ENCODE measurements at regions not wholly inside any gene's neighbourhood (a gene's known extent, or its start where the extent isn't known, plus 50 kb on each side); places are given as distances from the start of the nearest gene placed in this dataset.

DNA sequence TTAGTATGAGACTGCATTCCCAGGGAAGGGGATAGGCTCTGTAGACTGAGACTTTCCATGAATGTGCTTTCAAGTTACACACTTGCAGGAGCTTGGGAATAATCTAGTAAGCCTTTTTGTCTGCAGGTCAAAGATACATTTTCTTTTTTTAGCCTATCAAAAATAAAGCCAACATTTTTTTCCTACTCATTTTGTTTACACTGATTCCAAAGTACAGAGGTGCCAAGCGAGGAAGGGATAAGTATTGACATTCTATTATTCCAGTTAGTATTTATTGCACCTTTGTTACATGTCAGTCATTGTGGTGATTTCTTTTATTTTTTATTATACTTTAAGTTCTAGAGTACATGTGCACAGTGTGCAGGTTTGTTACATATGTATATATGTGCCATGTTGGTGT, 413.0 kb upstream of the CHORDC1 start:
- Mint-ChIP-seq H3K27me3 (no peaks in the 10 kb centered on the region), H3K4me3 (no peak overlapping the region), H3K9me3 (ENCODE audit: insufficient read depth) (peaks cover 5% of the 10 kb centered on the region), H3K4me1 (no peaks in the 10 kb centered on the region), H3K27ac (no peak overlapping the region)
- ChIA-PET CTCF (no interaction called here), POLR2A (no interaction called here)
- Histone ChIP-seq H3K27ac (ENCODE audit: low read length in 2 of 2) (no peak overlapping the region), H3K79me2 (ENCODE audit: control insufficient read depth, insufficient read depth, low read length) (no peaks in the 10 kb centered on the region), H3K9ac (ENCODE audit: low read length) (no peak overlapping the region), H3K4me1 (ENCODE audit: control insufficient read depth in 2 of 2, insufficient read depth in 2 of 2, low read length in 2 of 2) (no peaks in the 10 kb centered on the region), H3K27me3 (replicated peaks in 1 of 4; ENCODE audit: control extremely low read depth in 1 of 4, control insufficient read depth in 3 of 4, insufficient read depth in 4 of 4, low read length in 3 of 4) (no peaks in the 10 kb centered on the region), H2AFZ (ENCODE audit: insufficient read depth, low read depth, low read length, poor library complexity, severe bottlenecking) (no peak overlapping the region), H3K4me3 (ENCODE audit: control extremely low read depth in 1 of 5, extremely low read depth in 1 of 5, insufficient read depth in 1 of 5, low read depth in 2 of 5, low read length in 4 of 5) (no peak overlapping the region), H3K36me3 (replicated peaks in 1 of 2; ENCODE audit: control extremely low read depth in 1 of 2, control insufficient read depth in 1 of 2, extremely low read depth in 1 of 2, insufficient read depth in 2 of 2, low read length in 1 of 2) (no peaks in the 10 kb centered on the region), H4K20me1 (ENCODE audit: control insufficient read depth, insufficient read depth, low read length, poor library complexity, severe bottlenecking) (no peaks in the 10 kb centered on the region), H3K4me2 (replicated peaks; ENCODE audit: low read depth, low read length, poor library complexity, severe bottlenecking) (no peak overlapping the region), H3K9me3 (ENCODE audit: control extremely low read depth in 1 of 3, control insufficient read depth in 2 of 3, insufficient read depth in 1 of 3, low read length in 2 of 3) (no peaks in the 10 kb centered on the region)
- DNase-seq (no peak), ATAC-seq (ENCODE audit: low read depth) (no peak)
- TF ChIP-seq CTCF (IDR thresholded peaks at IDR 0.05): no peak
- no peak for TF ChIP-seq EZH2 (IDR thresholded peaks at IDR 0.05; ENCODE audit: borderline replicate concordance, insufficient read depth, low read depth, low read length, poor library complexity, severe bottlenecking)
- WGBS (ENCODE audit: insufficient coverage): no CpG with 5 or more reads among the region's 1 CpG
- intact Hi-C loops (cut with micrococcal nuclease): no loop called here

GRCh38 chr11:90635151-90635550, 412.3 kb upstream of the CHORDC1 start:
- Histone ChIP-seq H3K36me3 (replicated peaks in 1 of 2; ENCODE audit: control extremely low read depth in 1 of 2, control insufficient read depth in 1 of 2, extremely low read depth in 1 of 2, insufficient read depth in 2 of 2, low read length in 1 of 2) (no peaks in the 10 kb centered on the region), H3K27me3 (replicated peaks in 1 of 4; ENCODE audit: control extremely low read depth in 1 of 4, control insufficient read depth in 3 of 4, insufficient read depth in 4 of 4, low read length in 3 of 4) (no peaks in the 10 kb centered on the region), H3K4me1 (ENCODE audit: control insufficient read depth in 2 of 2, insufficient read depth in 2 of 2, low read length in 2 of 2) (no peaks in the 10 kb centered on the region), H3K4me2 (replicated peaks; ENCODE audit: low read depth, low read length, poor library complexity, severe bottlenecking) (no peak overlapping the region), H3K9ac (ENCODE audit: low read length) (no peak overlapping the region), H3K27ac (ENCODE audit: low read length in 2 of 2) (no peak overlapping the region), H2AFZ (ENCODE audit: insufficient read depth, low read depth, low read length, poor library complexity, severe bottlenecking) (no peak overlapping the region), H3K9me3 (ENCODE audit: control extremely low read depth in 1 of 3, control insufficient read depth in 2 of 3, insufficient read depth in 1 of 3, low read length in 2 of 3) (no peaks in the 10 kb centered on the region), H3K4me3 (ENCODE audit: control extremely low read depth in 1 of 5, extremely low read depth in 1 of 5, insufficient read depth in 1 of 5, low read depth in 2 of 5, low read length in 4 of 5) (no peak overlapping the region), H4K20me1 (ENCODE audit: control insufficient read depth, insufficient read depth, low read length, poor library complexity, severe bottlenecking) (no peaks in the 10 kb centered on the region), H3K79me2 (ENCODE audit: control insufficient read depth, insufficient read depth, low read length) (no peaks in the 10 kb centered on the region)
- intact Hi-C loops (cut with micrococcal nuclease): no loop called here
- ChIA-PET CTCF (no interaction called here), POLR2A (no interaction called here)
- H3K27me3 Mint-ChIP-seq: no peaks in the 10 kb centered on the region
- peaks cover 5% of the 10 kb centered on the region for H3K9me3 Mint-ChIP-seq (ENCODE audit: insufficient read depth)
- ATAC-seq (ENCODE audit: low read depth) (no peak), DNase-seq (no peak)
- H3K4me1 Mint-ChIP-seq: no peaks in the 10 kb centered on the region
- 100% methylated on average over 1 of the region's 1 CpG for WGBS (ENCODE audit: insufficient coverage)
- H3K4me3 Mint-ChIP-seq: no peak overlapping the region
- TF ChIP-seq CTCF (IDR thresholded peaks at IDR 0.05): no peak
- no peak for TF ChIP-seq EZH2 (IDR thresholded peaks at IDR 0.05; ENCODE audit: borderline replicate concordance, insufficient read depth, low read depth, low read length, poor library complexity, severe bottlenecking)
- no peak overlapping the region for H3K27ac Mint-ChIP-seq
